Cardiac muscle cell (in vitro differentiated cells and primary cell): ENCODE measurements at regions not wholly inside any gene's neighbourhood (a gene's known extent, or its start where the extent isn't known, plus 50 kb on each side); places are given as distances from the start of the nearest gene placed in this dataset.

ENCODE experiments used
- DNase-seq, 2 donors: peaks; one replicate each; pipeline versions ENCODE4 v3.0.0 to v3.0.0-alpha.2; 2010 to 2017; ENCODE audit warnings: low read depth in 1 of 2, low spot score in 1 of 2
- H3K27ac ChIP-seq: fragments of 200-600 bp; sonication (generic); 2 replicates; pipeline ENCODE4 v1.5.1; 2016
- H3K27me3 ChIP-seq: fragments of 200-600 bp; sonication (generic); 2 replicates; pipeline ENCODE4 v1.6.0; 2016; ENCODE audit warnings: control low read depth
- H3K36me3 ChIP-seq: fragments of 200-600 bp; sonication (generic); 2 replicates; pipeline ENCODE4 v1.5.1; 2016; ENCODE audit warnings: control low read depth
- H3K4me1 ChIP-seq: fragments of 200-600 bp; sonication (generic); 2 replicates; pipeline ENCODE4 v1.8.1; 2017; ENCODE audit warnings: low read depth, mild to moderate bottlenecking, mixed run types
- H3K4me3 ChIP-seq: fragments of 200-600 bp; sonication (generic); 2 replicates; pipeline ENCODE4 v1.5.1; 2016; ENCODE audit warnings: mild to moderate bottlenecking
- H3K9me3 ChIP-seq: fragments of 200-600 bp; sonication (generic); 2 replicates; pipeline ENCODE4 v1.5.1; 2017; ENCODE audit warnings: low read depth, mild to moderate bottlenecking, control low read depth
- CTCF ChIP-seq: IDR thresholded peaks from 2 replicates; pipeline ENCODE4 v1.5.1; 2012; ENCODE audit warnings: low read depth, mild to moderate bottlenecking, low read length

- Histone ChIP-seq H3K36me3 (no peaks in the 10 kb centered on the region), H3K27ac (no peak overlapping the region), H3K27me3 (no peaks in the 10 kb centered on the region), H3K4me1 (peaks cover 19% of the 10 kb centered on the region), H3K4me3 (no peak overlapping the region), H3K9me3 (no peaks in the 10 kb centered on the region)
- no peak for TF ChIP-seq CTCF
- no peak for DNase-seq
Observed at GRCh38 chr15:38897551-38897950, 332.9 kb upstream of the RASGRP1 start.

GRCh38 chr15:38898236-38898635 lies 333.6 kb upstream of the RASGRP1 start:
- Histone ChIP-seq H3K36me3 (no peaks in the 10 kb centered on the region), H3K27me3 (no peaks in the 10 kb centered on the region), H3K4me3 (no peak overlapping the region), H3K27ac (no peak overlapping the region), H3K9me3 (no peaks in the 10 kb centered on the region), H3K4me1 (peaks cover 19% of the 10 kb centered on the region)
- no peak for TF ChIP-seq CTCF
- DNase-seq, result no peak

- H3K27me3 ChIP-seq, result no peaks in the 10 kb centered on the region
- no peak overlapping the region for H3K27ac ChIP-seq
- no peaks in the 10 kb centered on the region for H3K9me3 ChIP-seq
- H3K4me3 ChIP-seq, result no peak overlapping the region
- H3K36me3 ChIP-seq, result no peaks in the 10 kb centered on the region
- DNase-seq, result peak in 1 of 2 donors; percentile 54
- H3K4me1 ChIP-seq, result peaks cover 10% of the 10 kb centered on the region
- no peak for TF ChIP-seq CTCF
Observed at GRCh38 chr15:38899300-38899699, 334.7 kb upstream of the RASGRP1 start.

GRCh38 chr15:38904298-38904697 lies 339.7 kb upstream of the RASGRP1 start:
- DNase-seq, result no peak
- TF ChIP-seq CTCF, result no peak

GRCh38 chr15:38905632-38906031 lies 341.0 kb upstream of the RASGRP1 start:
- no peaks in the 10 kb centered on the region for H3K9me3 ChIP-seq
- TF ChIP-seq CTCF, result no peak
- no peaks in the 10 kb centered on the region for H3K27me3 ChIP-seq
- H3K4me1 ChIP-seq, result no peaks in the 10 kb centered on the region
- no peak overlapping the region for H3K4me3 ChIP-seq
- no peaks in the 10 kb centered on the region for H3K36me3 ChIP-seq
- H3K27ac ChIP-seq, result no peak overlapping the region
- no peak for DNase-seq

More at GRCh38 chr15:38904298-38904697, 339.7 kb upstream of the RASGRP1 start:
- no peaks in the 10 kb centered on the region for H3K9me3 ChIP-seq
- H3K4me1 ChIP-seq, result no peaks in the 10 kb centered on the region
- H3K27ac ChIP-seq, result no peak overlapping the region
- no peaks in the 10 kb centered on the region for H3K36me3 ChIP-seq
- H3K4me3 ChIP-seq, result no peak overlapping the region
- H3K27me3 ChIP-seq, result no peaks in the 10 kb centered on the region

GRCh38 chr15:38920966-38921365 lies 356.4 kb upstream of the RASGRP1 start:
- no peaks in the 10 kb centered on the region for H3K4me1 ChIP-seq
- no peak overlapping the region for H3K27ac ChIP-seq
- no peaks in the 10 kb centered on the region for H3K36me3 ChIP-seq
- no peaks in the 10 kb centered on the region for H3K9me3 ChIP-seq
- no peak overlapping the region for H3K4me3 ChIP-seq
- TF ChIP-seq CTCF, result no peak
- no peaks in the 10 kb centered on the region for H3K27me3 ChIP-seq
- no peak for DNase-seq
